ENCODE measurements at regions not wholly inside any gene's neighbourhood (a gene's known extent, or its start where the extent isn't known, plus 50 kb on each side); places are given as distances from the start of the nearest gene placed in this dataset.

DNA sequence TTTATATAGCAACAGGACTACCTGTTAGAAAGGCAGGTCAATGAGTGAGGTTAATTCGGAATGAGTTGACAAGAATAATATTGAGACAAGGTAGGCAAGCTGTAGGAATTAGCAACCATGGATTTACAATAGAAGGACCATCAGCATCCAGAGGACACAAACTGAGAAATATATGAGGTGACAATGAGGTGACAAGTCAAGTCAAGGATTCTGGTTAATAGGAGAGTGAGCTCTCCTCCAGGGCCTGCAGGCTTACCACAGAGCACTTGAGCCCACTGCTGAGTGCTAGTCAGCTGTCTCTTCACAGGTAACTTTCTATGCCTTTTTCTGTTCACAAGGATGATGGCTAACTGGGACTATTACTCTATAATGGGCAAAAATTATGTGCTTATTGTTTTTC, 227.2 kb downstream of the MRPS30 start:
- Histone ChIP-seq H3K9me3 (replicated peaks in 1 of 2; ENCODE audit: control insufficient read depth in 1 of 2, insufficient read depth in 1 of 2, low read length in 2 of 2) (no peaks in the 10 kb centered on the region), H3K27me3 (ENCODE audit: control insufficient read depth in 2 of 2, insufficient read depth in 2 of 2, low read length in 2 of 2) (no peaks in the 10 kb centered on the region), H3K79me2 (ENCODE audit: insufficient read depth, low read length) (no peaks in the 10 kb centered on the region), H3K9ac (ENCODE audit: insufficient read depth, low read length, poor library complexity, severe bottlenecking) (no peak overlapping the region), H4K20me1 (ENCODE audit: insufficient read depth, low read length) (no peaks in the 10 kb centered on the region), H3K4me3 (replicated peaks in 1 of 3; ENCODE audit: low read depth in 2 of 3, low read length in 3 of 3) (no peak overlapping the region), H3K4me1 (ENCODE audit: control insufficient read depth in 1 of 2, insufficient read depth in 2 of 2, low read length in 2 of 2) (no peaks in the 10 kb centered on the region), H2AFZ (ENCODE audit: insufficient read depth, low read depth, low read length, poor library complexity, severe bottlenecking) (no peak overlapping the region), H3K27ac (ENCODE audit: low read depth in 1 of 2, low read length in 2 of 2) (no peak overlapping the region), H3K4me2 (replicated peaks; ENCODE audit: extremely low read depth, low read length, poor library complexity, severe bottlenecking) (no peak overlapping the region), H3K36me3 (replicated peaks in 1 of 2; ENCODE audit: control insufficient read depth in 1 of 2, insufficient read depth in 2 of 2, low read length in 2 of 2) (no peaks in the 10 kb centered on the region)
- H3K4me1 Mint-ChIP-seq = no peaks in the 10 kb centered on the region
- no peak overlapping the region for H3K4me3 Mint-ChIP-seq
- no peak overlapping the region for H3K27ac Mint-ChIP-seq
- DNase-seq = no peak
- no peaks in the 10 kb centered on the region for H3K9me3 Mint-ChIP-seq
- TF ChIP-seq, protein P1, sequence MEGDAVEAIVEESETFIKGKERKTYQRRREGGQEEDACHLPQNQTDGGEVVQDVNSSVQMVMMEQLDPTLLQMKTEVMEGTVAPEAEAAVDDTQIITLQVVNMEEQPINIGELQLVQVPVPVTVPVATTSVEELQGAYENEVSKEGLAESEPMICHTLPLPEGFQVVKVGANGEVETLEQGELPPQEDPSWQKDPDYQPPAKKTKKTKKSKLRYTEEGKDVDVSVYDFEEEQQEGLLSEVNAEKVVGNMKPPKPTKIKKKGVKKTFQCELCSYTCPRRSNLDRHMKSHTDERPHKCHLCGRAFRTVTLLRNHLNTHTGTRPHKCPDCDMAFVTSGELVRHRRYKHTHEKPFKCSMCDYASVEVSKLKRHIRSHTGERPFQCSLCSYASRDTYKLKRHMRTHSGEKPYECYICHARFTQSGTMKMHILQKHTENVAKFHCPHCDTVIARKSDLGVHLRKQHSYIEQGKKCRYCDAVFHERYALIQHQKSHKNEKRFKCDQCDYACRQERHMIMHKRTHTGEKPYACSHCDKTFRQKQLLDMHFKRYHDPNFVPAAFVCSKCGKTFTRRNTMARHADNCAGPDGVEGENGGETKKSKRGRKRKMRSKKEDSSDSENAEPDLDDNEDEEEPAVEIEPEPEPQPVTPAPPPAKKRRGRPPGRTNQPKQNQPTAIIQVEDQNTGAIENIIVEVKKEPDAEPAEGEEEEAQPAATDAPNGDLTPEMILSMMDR (IDR thresholded peaks at IDR 0.05) = no peak
- 100% methylated on average over 1 of the region's 1 CpG for WGBS (ENCODE audit: insufficient coverage)
- intact Hi-C loops (cut with micrococcal nuclease) = no loop called here
- no peaks in the 10 kb centered on the region for H3K27me3 Mint-ChIP-seq (ENCODE audit: low read depth in 3 of 3)
- H3K36me3 Mint-ChIP-seq = no peaks in the 10 kb centered on the region

DNA sequence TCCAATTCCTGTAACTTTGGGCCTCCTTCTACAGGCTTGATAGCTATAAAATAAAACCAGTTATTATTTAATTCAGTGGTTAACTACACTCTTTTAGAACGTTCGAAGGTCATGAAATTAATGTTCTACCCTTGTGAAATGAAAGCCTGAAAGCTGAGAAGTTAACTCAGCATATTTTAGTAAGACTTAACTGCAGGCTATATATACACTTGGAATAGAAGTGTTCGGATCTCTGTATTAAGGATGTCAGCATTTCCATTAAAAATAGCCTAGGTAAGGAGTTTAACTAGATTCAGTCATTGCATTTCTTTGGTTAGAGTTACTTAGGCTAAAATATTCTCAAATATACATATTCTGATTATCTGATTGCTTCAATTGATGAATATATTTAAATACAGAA, 229.2 kb downstream of the MRPS30 start:
- Histone ChIP-seq H2AFZ (ENCODE audit: insufficient read depth, low read depth, low read length, poor library complexity, severe bottlenecking) (no peak overlapping the region), H3K36me3 (replicated peaks in 1 of 2; ENCODE audit: control insufficient read depth in 1 of 2, insufficient read depth in 2 of 2, low read length in 2 of 2) (no peaks in the 10 kb centered on the region), H3K9me3 (replicated peaks in 1 of 2; ENCODE audit: control insufficient read depth in 1 of 2, insufficient read depth in 1 of 2, low read length in 2 of 2) (no peaks in the 10 kb centered on the region), H3K27me3 (ENCODE audit: control insufficient read depth in 2 of 2, insufficient read depth in 2 of 2, low read length in 2 of 2) (no peaks in the 10 kb centered on the region), H4K20me1 (ENCODE audit: insufficient read depth, low read length) (no peaks in the 10 kb centered on the region), H3K4me3 (replicated peaks in 1 of 3; ENCODE audit: low read depth in 2 of 3, low read length in 3 of 3) (no peak overlapping the region), H3K4me2 (replicated peaks; ENCODE audit: extremely low read depth, low read length, poor library complexity, severe bottlenecking) (no peak overlapping the region), H3K9ac (ENCODE audit: insufficient read depth, low read length, poor library complexity, severe bottlenecking) (no peak overlapping the region), H3K79me2 (ENCODE audit: insufficient read depth, low read length) (no peaks in the 10 kb centered on the region), H3K27ac (ENCODE audit: low read depth in 1 of 2, low read length in 2 of 2) (no peak overlapping the region), H3K4me1 (ENCODE audit: control insufficient read depth in 1 of 2, insufficient read depth in 2 of 2, low read length in 2 of 2) (no peaks in the 10 kb centered on the region)
- intact Hi-C loops (cut with micrococcal nuclease) = no loop called here
- no peaks in the 10 kb centered on the region for H3K9me3 Mint-ChIP-seq
- no peak overlapping the region for H3K4me3 Mint-ChIP-seq
- no CpG with 5 or more reads among the region's 3 CpGs for WGBS (ENCODE audit: insufficient coverage)
- no peaks in the 10 kb centered on the region for H3K36me3 Mint-ChIP-seq
- TF ChIP-seq, protein P1 (IDR thresholded peaks at IDR 0.05) = no peak
- H3K27ac Mint-ChIP-seq = no peak overlapping the region
- H3K4me1 Mint-ChIP-seq = no peaks in the 10 kb centered on the region
- H3K27me3 Mint-ChIP-seq (ENCODE audit: low read depth in 3 of 3) = no peaks in the 10 kb centered on the region
- DNase-seq = no peak
